GM12864 (cell line): ENCODE measurements at regions not wholly inside any gene's neighbourhood (a gene's known extent, or its start where the extent isn't known, plus 50 kb on each side); places are given as distances from the start of the nearest gene placed in this dataset.

Source experiments
- DNase-seq: peaks from one replicate; pipeline ENCODE4 v3.0.0-alpha.2; 2011; ENCODE audit warnings: low read depth
- H3K4me3 ChIP-seq: 2 replicates; pipeline ENCODE4 v1.5.1; 2011; ENCODE audit warnings: mild to moderate bottlenecking, low read depth, low read length, control low read depth
- TF ChIP-seq, protein P1 (sequence below): IDR thresholded peaks from 2 replicates; pipeline ENCODE4 v1.5.1; 2011; ENCODE audit warnings: low read depth, mild to moderate bottlenecking, moderate library complexity, low read length, control low read depth, inconsistent platforms; ENCODE audit errors: missing control alignments

- TF ChIP-seq, protein P1, sequence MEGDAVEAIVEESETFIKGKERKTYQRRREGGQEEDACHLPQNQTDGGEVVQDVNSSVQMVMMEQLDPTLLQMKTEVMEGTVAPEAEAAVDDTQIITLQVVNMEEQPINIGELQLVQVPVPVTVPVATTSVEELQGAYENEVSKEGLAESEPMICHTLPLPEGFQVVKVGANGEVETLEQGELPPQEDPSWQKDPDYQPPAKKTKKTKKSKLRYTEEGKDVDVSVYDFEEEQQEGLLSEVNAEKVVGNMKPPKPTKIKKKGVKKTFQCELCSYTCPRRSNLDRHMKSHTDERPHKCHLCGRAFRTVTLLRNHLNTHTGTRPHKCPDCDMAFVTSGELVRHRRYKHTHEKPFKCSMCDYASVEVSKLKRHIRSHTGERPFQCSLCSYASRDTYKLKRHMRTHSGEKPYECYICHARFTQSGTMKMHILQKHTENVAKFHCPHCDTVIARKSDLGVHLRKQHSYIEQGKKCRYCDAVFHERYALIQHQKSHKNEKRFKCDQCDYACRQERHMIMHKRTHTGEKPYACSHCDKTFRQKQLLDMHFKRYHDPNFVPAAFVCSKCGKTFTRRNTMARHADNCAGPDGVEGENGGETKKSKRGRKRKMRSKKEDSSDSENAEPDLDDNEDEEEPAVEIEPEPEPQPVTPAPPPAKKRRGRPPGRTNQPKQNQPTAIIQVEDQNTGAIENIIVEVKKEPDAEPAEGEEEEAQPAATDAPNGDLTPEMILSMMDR = no peak
- no peak for DNase-seq
- no peak overlapping the region for H3K4me3 ChIP-seq
These were observed 112.3 kb downstream of the CRYAA start for GRCh38 chr21:43280949-43281633.

DNA sequence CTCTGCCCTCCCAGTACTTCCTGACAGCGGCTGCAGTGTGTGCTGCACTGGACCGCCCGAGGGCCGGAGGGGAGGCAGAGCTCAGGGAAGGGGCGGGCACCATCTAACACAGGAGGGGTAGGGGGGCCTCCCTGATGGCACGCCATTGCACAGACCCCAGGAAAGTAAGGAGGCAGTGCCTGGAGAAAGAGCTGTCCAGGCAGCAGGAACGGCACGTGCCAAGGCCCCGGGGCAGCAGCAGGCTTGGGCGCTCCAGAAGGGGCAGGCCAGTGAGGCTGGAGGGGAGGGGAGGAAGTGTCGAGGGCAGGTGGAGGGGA is 110.7 kb downstream of the CRYAA start:
- TF ChIP-seq, protein P1 = no peak
- DNase-seq = no peak
- no peak overlapping the region for H3K4me3 ChIP-seq

- TF ChIP-seq, protein P1 = no peak
- no peak for DNase-seq
- no peak overlapping the region for H3K4me3 ChIP-seq
These were observed 110.2 kb downstream of the CRYAA start for GRCh38 chr21:43278766-43279577.

DNA sequence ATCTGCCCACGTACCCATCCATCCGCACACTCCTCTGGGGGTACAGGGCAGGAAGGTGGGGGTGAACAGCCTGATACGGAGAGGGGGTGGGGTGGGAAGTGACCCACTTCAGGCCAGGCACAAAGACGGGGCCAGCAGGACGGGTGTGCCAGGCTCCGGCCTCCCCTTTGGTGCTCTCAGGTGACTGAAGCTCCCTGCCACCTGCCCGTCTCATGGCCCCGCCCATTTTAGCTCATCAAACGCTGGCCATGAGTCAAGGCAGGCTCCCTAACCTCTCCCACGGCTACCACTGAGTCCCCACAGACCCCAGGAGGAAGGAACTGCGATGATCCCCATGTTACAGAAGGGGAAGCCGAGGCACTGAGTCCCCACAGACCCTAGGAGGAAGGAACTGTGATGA is 109.6 kb downstream of the CRYAA start:
- TF ChIP-seq, protein P1 = no peak
- H3K4me3 ChIP-seq = no peak overlapping the region

GRCh38 chr21:43277481-43278351 is 108.9 kb downstream of the CRYAA start:
- no peak overlapping the region for H3K4me3 ChIP-seq
- DNase-seq = no peak

More for the DNA sequence above, 109.6 kb downstream of the CRYAA start:
- DNase-seq = no peak

DNA sequence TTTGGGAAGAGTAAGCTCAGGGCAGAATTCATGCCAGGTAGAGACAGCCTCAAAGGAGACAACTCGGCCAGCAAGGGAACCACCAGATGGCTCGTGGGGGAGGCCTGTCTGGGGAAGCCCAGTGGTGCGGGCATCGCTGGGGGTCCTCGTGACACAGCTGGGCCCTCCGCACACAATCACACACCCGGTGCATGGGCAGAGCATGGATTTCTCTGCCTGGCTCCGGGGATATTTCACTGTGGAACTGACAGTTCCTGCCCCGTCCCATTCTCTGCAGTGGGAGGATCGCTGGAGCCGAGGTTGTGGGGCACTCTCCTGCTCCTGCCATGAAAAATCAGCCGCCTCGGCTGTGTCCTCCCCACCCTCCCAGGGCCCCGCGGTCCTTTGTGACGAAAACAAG is 108.0 kb downstream of the CRYAA start:
- H3K4me3 ChIP-seq = no peak overlapping the region
- TF ChIP-seq, protein P1 = no peak
- DNase-seq = no peak

More at GRCh38 chr21:43277481-43278351, 108.9 kb downstream of the CRYAA start:
- TF ChIP-seq, protein P1 = no peak
